H1 (cell line): ENCODE measurements at regions not wholly inside any gene's neighbourhood (a gene's known extent, or its start where the extent isn't known, plus 50 kb on each side); places are given as distances from the start of the nearest gene placed in this dataset.

Experiments
- CTCF ChIA-PET: fragments of 300-600 bp; sonication (Branson Sonifier 250); formaldehyde crosslinking; loops from one replicate; lab custom pipeline; 2021; ENCODE audit not compliant: partially characterized antibody; lab: Charles Lee
- POLR2A ChIA-PET: fragments of 300-600 bp; sonication (Branson Sonifier 250); formaldehyde crosslinking; loops from one replicate; lab custom pipeline; 2021; ENCODE audit warnings: inconsistent platforms; ENCODE audit not compliant: partially characterized antibody; lab: Charles Lee
- DNase-seq, 2 experiments: peaks; one replicate each; pipeline versions ENCODE4 v3.0.0 to v3.0.0-alpha.2; 2010 to 2022; ENCODE audit warnings: low spot score in 2 of 2, low read depth in 1 of 2, mixed read lengths in 1 of 2
- FAIRE-seq: peaks from 2 replicates; lab custom pipeline; 2011; peaks lifted over from hg19 to GRCh38; lab: Jason Lieb, UNC
- H2AFZ ChIP-seq: 2 replicates; pipeline ENCODE4 v1.8.1; 2012; ENCODE audit warnings: low read length, inconsistent platforms
- H2AK5ac ChIP-seq: 2 replicates; pipeline ENCODE4 v1.6.1; 2013; ENCODE audit warnings: low read depth, low read length
- H2BK120ac ChIP-seq: replicated peaks from 2 replicates; pipeline ENCODE3; 2013; ENCODE audit warnings: low read depth, low read length, inconsistent platforms
- H2BK12ac ChIP-seq: 2 replicates; pipeline ENCODE4 v1.6.1; 2013; ENCODE audit warnings: low read depth, low read length
- H2BK15ac ChIP-seq: 2 replicates; pipeline ENCODE4 v1.6.1; 2013; ENCODE audit warnings: low read length
- H2BK20ac ChIP-seq: 2 replicates; pipeline ENCODE4 v1.6.1; 2013; ENCODE audit warnings: low read length
- H2BK5ac ChIP-seq: 2 replicates; pipeline ENCODE4 v1.6.1; 2013; ENCODE audit warnings: low read depth, low read length
- H3K14ac ChIP-seq: 2 replicates; pipeline ENCODE4 v1.6.1; 2013; ENCODE audit warnings: inconsistent platforms; ENCODE audit not compliant: insufficient read length
- H3K18ac ChIP-seq: 2 replicates; pipeline ENCODE4 v1.6.1; 2013; ENCODE audit warnings: low read length; ENCODE audit errors: extremely low read depth
- H3K23ac ChIP-seq: 2 replicates; pipeline ENCODE4 v1.6.1; 2013; ENCODE audit warnings: inconsistent platforms; ENCODE audit not compliant: insufficient read length
- H3K23me2 ChIP-seq: 2 replicates; pipeline ENCODE4 v1.6.1; 2013; ENCODE audit warnings: low read depth, low read length
- H3K27ac ChIP-seq: 2 replicates; pipeline ENCODE4 v1.6.1; 2011; ENCODE audit warnings: low read depth, low read length, inconsistent platforms
- H3K27me3 ChIP-seq, 4 experiments: replicated peaks in 1 of 4; 1 replicate in 1 of 4; 2 replicates in 3 of 4; pipeline versions ENCODE4 v1.6.1 to v1.8.1; 2011 to 2013; ENCODE audit warnings: low read length in 3 of 4, mild to moderate bottlenecking in 3 of 4, inconsistent platforms in 2 of 4, mixed read lengths in 2 of 4, moderate library complexity in 1 of 4; ENCODE audit not compliant: control insufficient read depth in 3 of 4, insufficient read depth in 3 of 4; ENCODE audit errors: extremely low read depth in 1 of 4
- H3K36me3 ChIP-seq, 4 experiments: 2 replicates each; pipeline versions ENCODE4 v1.6.1 to v1.8.1; 2011 to 2013; ENCODE audit warnings: mild to moderate bottlenecking in 4 of 4, low read length in 3 of 4, moderate library complexity in 2 of 4, control low read depth in 1 of 4, inconsistent platforms in 1 of 4; ENCODE audit not compliant: insufficient read depth in 4 of 4, control insufficient read depth in 2 of 4
- H3K4ac ChIP-seq: replicated peaks from 2 replicates; pipeline ENCODE3; 2013; ENCODE audit warnings: low read length, low read depth, mixed read lengths, inconsistent platforms; ENCODE audit not compliant: insufficient read length
- H3K4me1 ChIP-seq, 4 experiments: replicated peaks in 1 of 4; 1 replicate in 1 of 4; 2 replicates in 3 of 4; pipeline versions ENCODE4 v1.6.1 to v1.8.1; 2011 to 2013; ENCODE audit warnings: low read length in 3 of 4, inconsistent platforms in 2 of 4, mixed read lengths in 1 of 4; ENCODE audit not compliant: insufficient read depth in 4 of 4, control insufficient read depth in 3 of 4
- H3K4me2 ChIP-seq, 2 experiments: 2 replicates each; pipeline versions ENCODE4 v1.6.1 to v1.8.1; 2011 to 2013; ENCODE audit warnings: low read depth in 2 of 2, low read length in 2 of 2, control low read depth in 1 of 2, inconsistent platforms in 1 of 2, mild to moderate bottlenecking in 1 of 2; ENCODE audit not compliant: insufficient read depth in 1 of 2
- H3K4me3 ChIP-seq, 4 experiments: fragments of 200-600, 300-600 bp in 1 of 4; sonication (generic), shearing (Covaris generic), sonication (Bioruptor Twin) in 1 of 4; 2 replicates each; pipeline versions ENCODE4 v1.5.1 to v1.8.1; 2011 to 2016; ENCODE audit warnings: low read length in 4 of 4, low read depth in 3 of 4, control low read depth in 2 of 4, inconsistent platforms in 2 of 4, mild to moderate bottlenecking in 2 of 4, mixed read lengths in 1 of 4, moderate library complexity in 1 of 4; ENCODE audit not compliant: insufficient read depth in 2 of 4; ENCODE audit errors: extremely low read depth in 1 of 4
- H3K56ac ChIP-seq: replicated peaks from 2 replicates; pipeline ENCODE3; 2013; ENCODE audit warnings: low read depth, mild to moderate bottlenecking, mixed read lengths, low read length, inconsistent platforms; ENCODE audit not compliant: insufficient read length
- H3K79me1 ChIP-seq: 2 replicates; pipeline ENCODE4 v1.6.1; 2013; ENCODE audit warnings: low read depth, low read length, control low read depth
- H3K79me2 ChIP-seq, 2 experiments: 2 replicates each; pipeline versions ENCODE4 v1.6.1 to v1.8.1; 2012 to 2013; ENCODE audit warnings: low read length in 2 of 2, mild to moderate bottlenecking in 2 of 2, inconsistent platforms in 1 of 2; ENCODE audit not compliant: insufficient read depth in 2 of 2, control insufficient read depth in 1 of 2
- H3K9ac ChIP-seq, 4 experiments: replicated peaks in 1 of 4; 1 replicate in 1 of 4; 2 replicates in 3 of 4; pipeline versions ENCODE4 v1.6.1 to v1.8.1; 2011 to 2013; ENCODE audit warnings: low read depth in 3 of 4, low read length in 3 of 4, control low read depth in 2 of 4, mild to moderate bottlenecking in 2 of 4, moderate library complexity in 2 of 4, inconsistent platforms in 1 of 4; ENCODE audit errors: extremely low read depth in 1 of 4
- H3K9me3 ChIP-seq, 2 experiments: 2 replicates each; pipeline versions ENCODE4 v1.6.1 to v1.8.1; 2012 to 2013; ENCODE audit warnings: mild to moderate bottlenecking in 2 of 2, moderate library complexity in 2 of 2, control low read depth in 1 of 2, inconsistent platforms in 1 of 2, low read depth in 1 of 2, low read length in 1 of 2, mixed read lengths in 1 of 2; ENCODE audit not compliant: insufficient read depth in 2 of 2
- H4K20me1 ChIP-seq, 2 experiments: replicated peaks in 1 of 2; 2 replicates each; pipeline versions ENCODE3 to v1.8.1; 2011 to 2013; ENCODE audit warnings: inconsistent platforms in 2 of 2, low read length in 2 of 2, mild to moderate bottlenecking in 1 of 2; ENCODE audit not compliant: insufficient read depth in 2 of 2, control insufficient read depth in 1 of 2
- H4K5ac ChIP-seq: 2 replicates; pipeline ENCODE4 v1.6.1; 2013; ENCODE audit warnings: low read length, low read depth, mixed read lengths, inconsistent platforms; ENCODE audit not compliant: insufficient read length
- H4K8ac ChIP-seq: 2 replicates; pipeline ENCODE4 v1.8.0; 2013; ENCODE audit warnings: mild to moderate bottlenecking, moderate library complexity, low read length, inconsistent platforms; ENCODE audit not compliant: insufficient read depth; ENCODE audit errors: extremely low read depth
- H4K91ac ChIP-seq: replicated peaks from 2 replicates; pipeline ENCODE3; 2013; ENCODE audit warnings: low read length, mixed read lengths, inconsistent platforms; ENCODE audit not compliant: insufficient read length
- CTBP2 ChIP-seq: IDR thresholded peaks from 2 replicates; pipeline ENCODE4 v1.7.0; 2011; ENCODE audit warnings: borderline replicate concordance, mild to moderate bottlenecking, moderate library complexity, mixed read lengths, low read length; ENCODE audit not compliant: insufficient read depth, insufficient read length
- NRF1 ChIP-seq: IDR thresholded peaks from 2 replicates; pipeline ENCODE4 v1.6.1; 2011; ENCODE audit warnings: mild to moderate bottlenecking, low read depth, low read length, improper control_type of control experiment
- RFX5 ChIP-seq: IDR thresholded peaks from 2 replicates; pipeline ENCODE4 v1.6.1; 2011; ENCODE audit warnings: low read depth, low read length, improper control_type of control experiment, borderline replicate concordance
- SAP30 ChIP-seq: fragments of 300-600 bp; sonication (generic); IDR thresholded peaks from 2 replicates; pipeline ENCODE4 v1.7.1; 2012; ENCODE audit warnings: low read length, moderate library complexity, mild to moderate bottlenecking, inconsistent platforms; ENCODE audit not compliant: insufficient read depth, insufficient replicate concordance
- SRF ChIP-seq: IDR thresholded peaks from 2 replicates; pipeline ENCODE4 v1.6.1; 2011; ENCODE audit warnings: mild to moderate bottlenecking, low read depth, low read length, moderate library complexity
- YY1 ChIP-seq: IDR thresholded peaks from 2 replicates; pipeline ENCODE4 v1.6.1; 2011; ENCODE audit warnings: low read depth, mild to moderate bottlenecking, low read length
- WGBS, 2 experiments: shearing (Covaris generic) in 1 of 2; methylation state at CpG; one replicate each; pipeline versions ENCODE4 v1.1.6 to v1.1.7; 2013 to 2015; ENCODE audit warnings: low lambda C conversion rate in 2 of 2, mixed read lengths in 2 of 2, inconsistent platforms in 1 of 2, low coverage in 1 of 2, missing lambda C conversion rate in 1 of 2; ENCODE audit not compliant: insufficient replicate concordance in 2 of 2, insufficient coverage in 1 of 2, insufficient read length in 1 of 2; ENCODE audit errors: extremely low coverage in 1 of 2, missing lambda C conversion rate in 1 of 2; 5-methylcytosine and 5-hydroxymethylcytosine counted together
- TF ChIP-seq, protein P1 (sequence below): IDR thresholded peaks from 2 replicates; pipeline ENCODE4 v1.6.1; 2011; ENCODE audit warnings: low read length, improper control_type of control experiment

DNA sequence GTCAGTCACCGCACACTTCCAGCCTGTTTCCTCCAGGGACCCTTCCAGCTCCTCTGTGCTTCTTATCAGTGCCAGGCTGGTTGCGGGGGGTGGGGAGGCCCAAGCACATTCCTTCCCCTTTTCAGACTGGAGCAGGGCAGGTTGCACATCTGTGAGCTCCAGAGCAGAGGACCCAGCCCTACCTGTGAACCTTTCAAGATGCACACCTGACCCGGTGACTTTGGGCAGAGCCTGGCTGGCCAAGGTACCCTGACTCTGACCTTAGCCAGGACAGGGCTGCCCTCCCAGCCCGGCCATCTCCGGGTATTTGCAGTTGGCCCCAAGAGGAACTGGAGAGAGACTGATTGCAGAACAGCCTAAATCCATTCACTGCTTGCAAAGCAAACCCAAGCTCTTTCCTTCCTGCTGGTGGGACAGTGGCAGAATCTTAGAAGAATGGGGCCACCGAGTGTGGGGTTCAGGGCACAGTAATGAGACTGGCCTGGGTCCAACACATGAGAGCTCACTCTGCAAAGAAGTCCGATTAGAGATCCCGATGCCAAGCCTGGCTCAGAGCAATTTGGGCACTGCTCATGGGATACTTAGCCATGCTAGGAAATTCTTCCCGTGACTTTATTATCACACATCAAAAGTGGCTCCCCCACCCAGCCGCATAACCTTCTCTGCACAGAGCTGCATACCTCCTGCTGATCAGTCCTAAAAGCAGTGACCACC, 64.7 kb upstream of the CCND1 start:
- Histone ChIP-seq H2BK5ac (no peak overlapping the region), H3K9ac (no peak overlapping the region), H3K18ac (no peak overlapping the region), H3K9me3 (no peaks in the 10 kb centered on the region), H2BK20ac (no peak overlapping the region), H3K23me2 (no peaks in the 10 kb centered on the region), H2BK120ac (no peak overlapping the region), H3K36me3 (no peaks in the 10 kb centered on the region), H3K4me2 (no peak overlapping the region), H3K4me3 (no peak overlapping the region), H2BK15ac (0 out of 2 replicates have a peak overlapping the region, but pooled peaks have one; percentile 46), H4K5ac (no peak overlapping the region), H2AFZ (no peak overlapping the region), H4K20me1 (no peaks in the 10 kb centered on the region), H3K14ac (no peak overlapping the region), H3K27me3 (no peaks in the 10 kb centered on the region), H2AK5ac (no peak overlapping the region), H4K8ac (no peak overlapping the region; the same call in 1 of the 2 replicates), H4K91ac (no peak overlapping the region), H3K56ac (no peak overlapping the region), H3K4me1 (no peaks in the 10 kb centered on the region), H3K23ac (no peak overlapping the region), H3K27ac (no peak overlapping the region), H3K4ac (no peak overlapping the region), H3K79me1 (no peaks in the 10 kb centered on the region), H3K79me2 (no peaks in the 10 kb centered on the region), H2BK12ac (no peak overlapping the region)
- ChIA-PET POLR2A (no interaction called here), CTCF (interaction anchor here (1.0 to 1.1 kb wide), 2 partner anchors 14 to 68 kb away, joined by 3 read pairs; no protein-coding TSS in a partner anchor)
- FAIRE-seq (no peak), DNase-seq (no peak)
- 74% methylated on average over 10 of the region's 10 CpGs; no CpG with 5 or more reads in 1 of the 2 experiments for WGBS, 2 experiments
- TF ChIP-seq NRF1 (no peak), SRF (no peak), SAP30 (no peak), CTBP2 (no peak), RFX5 (no peak), YY1 (no peak)
- TF ChIP-seq, protein P1, sequence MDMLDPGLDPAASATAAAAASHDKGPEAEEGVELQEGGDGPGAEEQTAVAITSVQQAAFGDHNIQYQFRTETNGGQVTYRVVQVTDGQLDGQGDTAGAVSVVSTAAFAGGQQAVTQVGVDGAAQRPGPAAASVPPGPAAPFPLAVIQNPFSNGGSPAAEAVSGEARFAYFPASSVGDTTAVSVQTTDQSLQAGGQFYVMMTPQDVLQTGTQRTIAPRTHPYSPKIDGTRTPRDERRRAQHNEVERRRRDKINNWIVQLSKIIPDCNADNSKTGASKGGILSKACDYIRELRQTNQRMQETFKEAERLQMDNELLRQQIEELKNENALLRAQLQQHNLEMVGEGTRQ, result no peak
